ENCODE measurements at regions not wholly inside any gene's neighbourhood (a gene's known extent, or its start where the extent isn't known, plus 50 kb on each side); places are given as distances from the start of the nearest gene placed in this dataset.

DNA sequence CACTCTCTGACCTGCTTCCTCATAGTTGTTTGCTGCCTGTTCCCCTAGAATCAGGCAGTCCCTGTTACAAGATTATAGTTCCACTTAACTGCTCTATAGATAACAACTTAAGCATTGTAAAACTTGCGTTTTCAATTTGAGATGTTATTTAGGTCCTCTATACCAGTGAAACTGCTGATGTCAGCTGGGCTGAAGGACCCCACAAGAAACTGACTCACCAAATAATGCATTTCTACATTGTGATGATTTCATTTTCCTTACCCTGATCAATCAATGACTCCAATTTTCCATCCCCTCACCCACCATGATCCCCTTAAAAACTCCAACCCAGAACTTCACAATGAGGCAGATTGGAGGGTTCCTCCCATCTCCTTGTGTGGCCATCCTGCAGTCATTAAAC lies 280.7 kb downstream of the SLITRK1 start:
- TF ChIP-seq EZH2 (IDR thresholded peaks at IDR 0.05) (no peak), POLR2AphosphoS5 (IDR thresholded peaks at IDR 0.05; ENCODE audit: borderline replicate concordance, low read depth, low read length) (no peak), FOXP2 (optimal IDR thresholded peaks at IDR 0.05; ENCODE audit: control extremely low read depth, extremely low read length, insufficient read depth) (no peak)

Measured in SK-N-MC (cell line).